H1 (cell line): ENCODE measurements at regions not wholly inside any gene's neighbourhood (a gene's known extent, or its start where the extent isn't known, plus 50 kb on each side); places are given as distances from the start of the nearest gene placed in this dataset.

Experiments
- CTCF ChIA-PET: fragments of 300-600 bp; sonication (Branson Sonifier 250); formaldehyde crosslinking; loops from one replicate; lab custom pipeline; 2021; ENCODE audit not compliant: partially characterized antibody; lab: Charles Lee
- POLR2A ChIA-PET: fragments of 300-600 bp; sonication (Branson Sonifier 250); formaldehyde crosslinking; loops from one replicate; lab custom pipeline; 2021; ENCODE audit warnings: inconsistent platforms; ENCODE audit not compliant: partially characterized antibody; lab: Charles Lee
- DNase-seq, 2 experiments: peaks; one replicate each; pipeline versions ENCODE4 v3.0.0 to v3.0.0-alpha.2; 2010 to 2022; ENCODE audit warnings: low spot score in 2 of 2, low read depth in 1 of 2, mixed read lengths in 1 of 2
- FAIRE-seq: peaks from 2 replicates; lab custom pipeline; 2011; peaks lifted over from hg19 to GRCh38; lab: Jason Lieb, UNC
- H2AFZ ChIP-seq: 2 replicates; pipeline ENCODE4 v1.8.1; 2012; ENCODE audit warnings: low read length, inconsistent platforms
- H2AK5ac ChIP-seq: 2 replicates; pipeline ENCODE4 v1.6.1; 2013; ENCODE audit warnings: low read depth, low read length
- H2BK120ac ChIP-seq: replicated peaks from 2 replicates; pipeline ENCODE3; 2013; ENCODE audit warnings: low read depth, low read length, inconsistent platforms
- H2BK12ac ChIP-seq: 2 replicates; pipeline ENCODE4 v1.6.1; 2013; ENCODE audit warnings: low read depth, low read length
- H2BK15ac ChIP-seq: 2 replicates; pipeline ENCODE4 v1.6.1; 2013; ENCODE audit warnings: low read length
- H2BK20ac ChIP-seq: 2 replicates; pipeline ENCODE4 v1.6.1; 2013; ENCODE audit warnings: low read length
- H2BK5ac ChIP-seq: 2 replicates; pipeline ENCODE4 v1.6.1; 2013; ENCODE audit warnings: low read depth, low read length
- H3K14ac ChIP-seq: 2 replicates; pipeline ENCODE4 v1.6.1; 2013; ENCODE audit warnings: inconsistent platforms; ENCODE audit not compliant: insufficient read length
- H3K18ac ChIP-seq: 2 replicates; pipeline ENCODE4 v1.6.1; 2013; ENCODE audit warnings: low read length; ENCODE audit errors: extremely low read depth
- H3K23ac ChIP-seq: 2 replicates; pipeline ENCODE4 v1.6.1; 2013; ENCODE audit warnings: inconsistent platforms; ENCODE audit not compliant: insufficient read length
- H3K23me2 ChIP-seq: 2 replicates; pipeline ENCODE4 v1.6.1; 2013; ENCODE audit warnings: low read depth, low read length
- H3K27ac ChIP-seq: 2 replicates; pipeline ENCODE4 v1.6.1; 2011; ENCODE audit warnings: low read depth, low read length, inconsistent platforms
- H3K27me3 ChIP-seq, 4 experiments: replicated peaks in 1 of 4; 1 replicate in 1 of 4; 2 replicates in 3 of 4; pipeline versions ENCODE4 v1.6.1 to v1.8.1; 2011 to 2013; ENCODE audit warnings: low read length in 3 of 4, mild to moderate bottlenecking in 3 of 4, inconsistent platforms in 2 of 4, mixed read lengths in 2 of 4, moderate library complexity in 1 of 4; ENCODE audit not compliant: control insufficient read depth in 3 of 4, insufficient read depth in 3 of 4; ENCODE audit errors: extremely low read depth in 1 of 4
- H3K36me3 ChIP-seq, 4 experiments: 2 replicates each; pipeline versions ENCODE4 v1.6.1 to v1.8.1; 2011 to 2013; ENCODE audit warnings: mild to moderate bottlenecking in 4 of 4, low read length in 3 of 4, moderate library complexity in 2 of 4, control low read depth in 1 of 4, inconsistent platforms in 1 of 4; ENCODE audit not compliant: insufficient read depth in 4 of 4, control insufficient read depth in 2 of 4
- H3K4ac ChIP-seq: replicated peaks from 2 replicates; pipeline ENCODE3; 2013; ENCODE audit warnings: low read length, low read depth, mixed read lengths, inconsistent platforms; ENCODE audit not compliant: insufficient read length
- H3K4me1 ChIP-seq, 4 experiments: replicated peaks in 1 of 4; 1 replicate in 1 of 4; 2 replicates in 3 of 4; pipeline versions ENCODE4 v1.6.1 to v1.8.1; 2011 to 2013; ENCODE audit warnings: low read length in 3 of 4, inconsistent platforms in 2 of 4, mixed read lengths in 1 of 4; ENCODE audit not compliant: insufficient read depth in 4 of 4, control insufficient read depth in 3 of 4
- H3K4me2 ChIP-seq, 2 experiments: 2 replicates each; pipeline versions ENCODE4 v1.6.1 to v1.8.1; 2011 to 2013; ENCODE audit warnings: low read depth in 2 of 2, low read length in 2 of 2, control low read depth in 1 of 2, inconsistent platforms in 1 of 2, mild to moderate bottlenecking in 1 of 2; ENCODE audit not compliant: insufficient read depth in 1 of 2
- H3K4me3 ChIP-seq, 4 experiments: fragments of 200-600, 300-600 bp in 1 of 4; sonication (generic), shearing (Covaris generic), sonication (Bioruptor Twin) in 1 of 4; 2 replicates each; pipeline versions ENCODE4 v1.5.1 to v1.8.1; 2011 to 2016; ENCODE audit warnings: low read length in 4 of 4, low read depth in 3 of 4, control low read depth in 2 of 4, inconsistent platforms in 2 of 4, mild to moderate bottlenecking in 2 of 4, mixed read lengths in 1 of 4, moderate library complexity in 1 of 4; ENCODE audit not compliant: insufficient read depth in 2 of 4; ENCODE audit errors: extremely low read depth in 1 of 4
- H3K56ac ChIP-seq: replicated peaks from 2 replicates; pipeline ENCODE3; 2013; ENCODE audit warnings: low read depth, mild to moderate bottlenecking, mixed read lengths, low read length, inconsistent platforms; ENCODE audit not compliant: insufficient read length
- H3K79me1 ChIP-seq: 2 replicates; pipeline ENCODE4 v1.6.1; 2013; ENCODE audit warnings: low read depth, low read length, control low read depth
- H3K79me2 ChIP-seq, 2 experiments: 2 replicates each; pipeline versions ENCODE4 v1.6.1 to v1.8.1; 2012 to 2013; ENCODE audit warnings: low read length in 2 of 2, mild to moderate bottlenecking in 2 of 2, inconsistent platforms in 1 of 2; ENCODE audit not compliant: insufficient read depth in 2 of 2, control insufficient read depth in 1 of 2
- H3K9ac ChIP-seq, 4 experiments: replicated peaks in 1 of 4; 1 replicate in 1 of 4; 2 replicates in 3 of 4; pipeline versions ENCODE4 v1.6.1 to v1.8.1; 2011 to 2013; ENCODE audit warnings: low read depth in 3 of 4, low read length in 3 of 4, control low read depth in 2 of 4, mild to moderate bottlenecking in 2 of 4, moderate library complexity in 2 of 4, inconsistent platforms in 1 of 4; ENCODE audit errors: extremely low read depth in 1 of 4
- H3K9me3 ChIP-seq, 2 experiments: 2 replicates each; pipeline versions ENCODE4 v1.6.1 to v1.8.1; 2012 to 2013; ENCODE audit warnings: mild to moderate bottlenecking in 2 of 2, moderate library complexity in 2 of 2, control low read depth in 1 of 2, inconsistent platforms in 1 of 2, low read depth in 1 of 2, low read length in 1 of 2, mixed read lengths in 1 of 2; ENCODE audit not compliant: insufficient read depth in 2 of 2
- H4K20me1 ChIP-seq, 2 experiments: replicated peaks in 1 of 2; 2 replicates each; pipeline versions ENCODE3 to v1.8.1; 2011 to 2013; ENCODE audit warnings: inconsistent platforms in 2 of 2, low read length in 2 of 2, mild to moderate bottlenecking in 1 of 2; ENCODE audit not compliant: insufficient read depth in 2 of 2, control insufficient read depth in 1 of 2
- H4K5ac ChIP-seq: 2 replicates; pipeline ENCODE4 v1.6.1; 2013; ENCODE audit warnings: low read length, low read depth, mixed read lengths, inconsistent platforms; ENCODE audit not compliant: insufficient read length
- H4K8ac ChIP-seq: 2 replicates; pipeline ENCODE4 v1.8.0; 2013; ENCODE audit warnings: mild to moderate bottlenecking, moderate library complexity, low read length, inconsistent platforms; ENCODE audit not compliant: insufficient read depth; ENCODE audit errors: extremely low read depth
- H4K91ac ChIP-seq: replicated peaks from 2 replicates; pipeline ENCODE3; 2013; ENCODE audit warnings: low read length, mixed read lengths, inconsistent platforms; ENCODE audit not compliant: insufficient read length
- EP300 ChIP-seq, 2 experiments: IDR thresholded peaks; 1 replicate in 1 of 2; 2 replicates in 1 of 2; pipeline ENCODE4 v1.6.1; 2011 to 2012; ENCODE audit warnings: low read depth in 2 of 2, low read length in 2 of 2, mild to moderate bottlenecking in 2 of 2, borderline replicate concordance in 1 of 2, inconsistent platforms in 1 of 2, moderate library complexity in 1 of 2
- PHF8 ChIP-seq: fragments of 200-600 bp; sonication (generic); conservative IDR thresholded peaks from 2 replicates; pipeline ENCODE4 v1.7.1; 2012; ENCODE audit warnings: low read depth, mild to moderate bottlenecking, inconsistent platforms, low read length, moderate library complexity
- POLR2A ChIP-seq, 2 experiments: IDR thresholded peaks; 1 replicate in 1 of 2; 2 replicates in 1 of 2; pipeline ENCODE4 v1.6.1; 2011; ENCODE audit warnings: low read depth in 2 of 2, low read length in 2 of 2, mild to moderate bottlenecking in 2 of 2; ENCODE audit errors: control extremely low read depth in 1 of 2
- RFX5 ChIP-seq: IDR thresholded peaks from 2 replicates; pipeline ENCODE4 v1.6.1; 2011; ENCODE audit warnings: low read depth, low read length, improper control_type of control experiment, borderline replicate concordance
- RXRA ChIP-seq: IDR thresholded peaks from 2 replicates; pipeline ENCODE4 v1.6.1; 2011; ENCODE audit warnings: low read depth, mild to moderate bottlenecking, low read length, moderate library complexity; ENCODE audit not compliant: insufficient read depth
- SP1 ChIP-seq: IDR thresholded peaks from 2 replicates; pipeline ENCODE4 v1.6.1; 2011; ENCODE audit warnings: low read depth, low read length
- SP2 ChIP-seq: IDR thresholded peaks from 2 replicates; pipeline ENCODE4 v1.6.1; 2012; ENCODE audit warnings: mild to moderate bottlenecking, low read length, inconsistent platforms
- YY1 ChIP-seq: IDR thresholded peaks from 2 replicates; pipeline ENCODE4 v1.6.1; 2011; ENCODE audit warnings: low read depth, mild to moderate bottlenecking, low read length
- WGBS, 2 experiments: shearing (Covaris generic) in 1 of 2; methylation state at CpG; one replicate each; pipeline versions ENCODE4 v1.1.6 to v1.1.7; 2013 to 2015; ENCODE audit warnings: low lambda C conversion rate in 2 of 2, mixed read lengths in 2 of 2, inconsistent platforms in 1 of 2, low coverage in 1 of 2, missing lambda C conversion rate in 1 of 2; ENCODE audit not compliant: insufficient replicate concordance in 2 of 2, insufficient coverage in 1 of 2, insufficient read length in 1 of 2; ENCODE audit errors: extremely low coverage in 1 of 2, missing lambda C conversion rate in 1 of 2; 5-methylcytosine and 5-hydroxymethylcytosine counted together

GRCh38 chr5:159785656-159786055 lies 130.6 kb upstream of the ADRA1B start:
- no peak overlapping the region for H2BK20ac ChIP-seq
- H4K5ac ChIP-seq: no peak overlapping the region
- WGBS, 2 experiments: 94% methylated on average over 3 of the region's 3 CpGs; no CpG with 5 or more reads in 1 of the 2 experiments
- no peak for TF ChIP-seq RXRA
- TF ChIP-seq SP1: no peak
- no peak for TF ChIP-seq YY1
- no peak for TF ChIP-seq SP2
- no peak for TF ChIP-seq EP300 (IDR thresholded peaks at IDR 0.05; ENCODE audit: borderline replicate concordance in 1 of 2, low read depth in 2 of 2, low read length in 2 of 2)
- no peak for TF ChIP-seq PHF8
- no peak for TF ChIP-seq RFX5
- TF ChIP-seq POLR2A (IDR thresholded peaks at IDR 0.05; ENCODE audit: control extremely low read depth in 1 of 2, low read depth in 2 of 2, low read length in 2 of 2): no peak
- H3K23me2 ChIP-seq: no peaks in the 10 kb centered on the region
- H3K23ac ChIP-seq: no peak overlapping the region
- no peaks in the 10 kb centered on the region for H3K79me2 ChIP-seq
- POLR2A ChIA-PET: no interaction called here
- H2BK120ac ChIP-seq: no peak overlapping the region
- no peaks in the 10 kb centered on the region for H3K9me3 ChIP-seq
- H2BK15ac ChIP-seq: no peak overlapping the region
- no peak overlapping the region for H3K27ac ChIP-seq
- no peak overlapping the region for H2BK12ac ChIP-seq
- no peak overlapping the region for H3K4ac ChIP-seq
- no peak overlapping the region for H2BK5ac ChIP-seq
- H3K56ac ChIP-seq: no peak overlapping the region
- H3K4me1 ChIP-seq: peaks cover 0 to 8% (median under 1%) of the 10 kb centered on the region in 4 experiments; a peak in 2 of 7 replicates
- no peak overlapping the region for H4K8ac ChIP-seq
- H3K14ac ChIP-seq: no peak overlapping the region
- no peak for FAIRE-seq
- H3K79me1 ChIP-seq: no peaks in the 10 kb centered on the region
- H3K18ac ChIP-seq: no peak overlapping the region
- no peak overlapping the region for H3K4me3 ChIP-seq
- H4K20me1 ChIP-seq: no peaks in the 10 kb centered on the region
- H3K36me3 ChIP-seq: no peaks in the 10 kb centered on the region
- H3K27me3 ChIP-seq: no peaks in the 10 kb centered on the region
- no peak overlapping the region for H2AK5ac ChIP-seq
- no peak overlapping the region for H3K9ac ChIP-seq
- H2AFZ ChIP-seq: no peak overlapping the region
- CTCF ChIA-PET: interaction anchor here (1.1 to 1.6 kb wide), 2 partner anchors 11 to 43 kb away, joined by 3 read pairs; no protein-coding TSS in a partner anchor
- no peak overlapping the region for H3K4me2 ChIP-seq
- DNase-seq: no peak
- H4K91ac ChIP-seq: no peak overlapping the region
